Thyroid gland (tissue), 4 donors: ENCODE measurements at regions not wholly inside any gene's neighbourhood (a gene's known extent, or its start where the extent isn't known, plus 50 kb on each side); places are given as distances from the start of the nearest gene placed in this dataset.

Source experiments
- DNase-seq, 2 donors: peaks; one replicate each; pipeline ENCODE4 v3.0.0-alpha.2; 2019
- H3K27ac ChIP-seq, 3 donors: fragments of 200-600 bp; sonication (generic); 1 replicate in 2 of 3; 2 replicates in 1 of 3; pipeline ENCODE4 v1.5.1; 2016 to 2019; ENCODE audit warnings: mild to moderate bottlenecking in 1 of 3, moderate library complexity in 1 of 3
- H3K27me3 ChIP-seq: fragments of 200-600 bp; sonication (generic); one replicate; pipeline ENCODE4 v1.5.1; 2019
- H3K36me3 ChIP-seq, 2 donors: fragments of 200-600 bp; sonication (generic); one replicate each; pipeline ENCODE4 v1.5.1; 2016 to 2019
- H3K4me1 ChIP-seq, 2 donors: fragments of 200-600 bp; sonication (generic); one replicate each; pipeline ENCODE4 v1.5.1; 2017 to 2019
- H3K4me3 ChIP-seq, 3 donors: fragments of 200-600 bp; sonication (generic); replicated peaks in 1 of 3; 1 replicate in 2 of 3; 2 replicates in 1 of 3; pipeline ENCODE4 v1.5.1; 2016; ENCODE audit warnings: mild to moderate bottlenecking in 1 of 3
- H3K9me3 ChIP-seq: fragments of 200-600 bp; sonication (generic); one replicate; pipeline ENCODE4 v1.5.1; 2017
- POLR2A ChIP-seq, 2 donors: fragments of 450-650 bp; IDR thresholded peaks; one replicate each; pipeline ENCODE4 v1.6.1; 2017; ENCODE audit warnings: antibody characterized with exemption in 2 of 2, mild to moderate bottlenecking in 2 of 2, moderate library complexity in 1 of 2
- WGBS, 2 donors: methylation state at CpG; one replicate each; pipeline ENCODE4 v1.1.5; 2017; 5-methylcytosine and 5-hydroxymethylcytosine counted together
- intact Hi-C: fragments of 100-400 bp; cut with DNase I; formaldehyde crosslinking; loops from one replicate; pipeline ENCODE4 v1.15.1; 2023
- TF ChIP-seq, protein P1 (sequence below), 6 experiments: fragments of 200-600 bp in 3 of 6; fragments of 450-650 bp in 3 of 6; sonication (generic) in 3 of 6; IDR thresholded peaks; one replicate each; pipeline ENCODE4 v1.5.1; 2016 to 2019; ENCODE audit warnings: antibody characterized with exemption in 6 of 6, mild to moderate bottlenecking in 2 of 6, inconsistent platforms in 1 of 6, moderate library complexity in 1 of 6

DNA sequence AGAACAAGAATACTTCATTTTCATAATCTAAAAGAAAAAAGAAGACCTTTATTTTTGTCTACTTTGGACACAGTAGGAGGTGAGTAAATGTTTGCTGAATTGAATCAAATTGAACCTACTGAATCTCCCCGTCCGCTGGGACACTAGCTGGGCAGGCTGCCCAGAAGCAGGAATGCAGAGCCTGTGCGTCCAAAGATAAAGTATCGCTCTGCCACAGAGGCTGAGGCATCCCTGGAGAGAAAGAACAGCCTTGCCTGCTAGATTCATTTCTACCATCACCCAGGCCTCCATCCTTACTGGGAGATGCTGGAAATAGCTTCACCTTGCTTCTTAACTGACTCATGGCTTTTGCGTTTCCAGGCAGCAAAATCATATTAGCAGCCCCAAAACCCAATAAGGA lies 64.1 kb upstream of the TSPAN11 start:
- Histone ChIP-seq H3K4me3 (no peak overlapping the region), H3K36me3 (no peaks in the 10 kb centered on the region), H3K27ac (no peak overlapping the region), H3K27me3 (no peaks in the 10 kb centered on the region), H3K4me1 (no peaks in the 10 kb centered on the region), H3K9me3 (no peaks in the 10 kb centered on the region)
- intact Hi-C loops, result no loop called here
- DNase-seq, result no peak
- TF ChIP-seq, protein P1, sequence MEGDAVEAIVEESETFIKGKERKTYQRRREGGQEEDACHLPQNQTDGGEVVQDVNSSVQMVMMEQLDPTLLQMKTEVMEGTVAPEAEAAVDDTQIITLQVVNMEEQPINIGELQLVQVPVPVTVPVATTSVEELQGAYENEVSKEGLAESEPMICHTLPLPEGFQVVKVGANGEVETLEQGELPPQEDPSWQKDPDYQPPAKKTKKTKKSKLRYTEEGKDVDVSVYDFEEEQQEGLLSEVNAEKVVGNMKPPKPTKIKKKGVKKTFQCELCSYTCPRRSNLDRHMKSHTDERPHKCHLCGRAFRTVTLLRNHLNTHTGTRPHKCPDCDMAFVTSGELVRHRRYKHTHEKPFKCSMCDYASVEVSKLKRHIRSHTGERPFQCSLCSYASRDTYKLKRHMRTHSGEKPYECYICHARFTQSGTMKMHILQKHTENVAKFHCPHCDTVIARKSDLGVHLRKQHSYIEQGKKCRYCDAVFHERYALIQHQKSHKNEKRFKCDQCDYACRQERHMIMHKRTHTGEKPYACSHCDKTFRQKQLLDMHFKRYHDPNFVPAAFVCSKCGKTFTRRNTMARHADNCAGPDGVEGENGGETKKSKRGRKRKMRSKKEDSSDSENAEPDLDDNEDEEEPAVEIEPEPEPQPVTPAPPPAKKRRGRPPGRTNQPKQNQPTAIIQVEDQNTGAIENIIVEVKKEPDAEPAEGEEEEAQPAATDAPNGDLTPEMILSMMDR (IDR thresholded peaks at IDR 0.05), result no peak
- no peak for TF ChIP-seq POLR2A (IDR thresholded peaks at IDR 0.05)
- 30 to 38% methylated on average over 5 of the region's 5 CpGs for WGBS, 2 donors

DNA sequence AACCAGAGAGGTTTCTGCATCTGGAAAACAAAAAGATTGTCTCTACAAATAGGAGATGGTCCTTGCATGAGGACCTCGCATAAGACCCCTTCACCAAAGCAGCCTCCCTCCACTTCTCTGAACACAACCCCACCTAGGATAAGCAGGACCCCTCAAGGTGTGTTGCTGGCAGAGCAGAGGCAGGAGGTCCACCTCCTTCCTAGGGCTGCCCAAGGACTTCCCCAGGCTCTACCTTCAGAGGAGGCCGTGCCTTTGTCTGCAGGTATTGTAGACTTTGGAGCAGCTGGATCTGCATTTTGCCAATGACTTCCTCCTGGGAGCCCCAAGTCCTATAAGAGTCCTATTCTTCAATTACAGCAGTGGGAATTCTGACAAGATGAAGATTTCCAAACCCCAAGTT lies 67.3 kb upstream of the TSPAN11 start:
- DNase-seq, result no peak
- Histone ChIP-seq H3K9me3 (no peaks in the 10 kb centered on the region), H3K27ac (no peak overlapping the region), H3K36me3 (no peaks in the 10 kb centered on the region), H3K4me3 (no peak overlapping the region), H3K4me1 (no peaks in the 10 kb centered on the region), H3K27me3 (no peaks in the 10 kb centered on the region)
- intact Hi-C loops, result loop anchor here (10.0 kb wide), 1 partner anchor 126 kb away; no protein-coding TSS in a partner anchor
- 83 to 100% methylated on average over 2 of the region's 2 CpGs for WGBS, 2 donors
- TF ChIP-seq POLR2A (IDR thresholded peaks at IDR 0.05), result no peak
- TF ChIP-seq, protein P1 (IDR thresholded peaks at IDR 0.05), result no peak

DNA sequence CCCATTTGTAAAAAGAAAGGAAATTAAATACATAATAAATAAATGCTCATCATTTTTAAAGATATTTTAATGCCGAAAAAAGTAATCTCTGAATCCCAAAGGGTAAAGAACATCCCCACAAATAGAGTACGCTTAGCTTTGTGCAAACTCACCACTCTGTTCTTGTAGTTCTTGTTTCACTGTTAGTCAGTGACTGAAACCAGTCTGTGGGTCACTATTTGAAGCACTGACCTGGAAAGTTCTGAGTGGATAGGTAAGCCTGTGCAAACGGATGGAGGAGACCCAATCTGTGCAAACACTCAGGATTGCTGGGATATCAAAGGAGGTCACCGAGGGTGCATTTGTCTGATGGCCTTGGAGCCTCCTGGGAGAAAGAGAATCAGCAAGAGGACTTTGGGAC lies 68.1 kb upstream of the TSPAN11 start:
- Histone ChIP-seq H3K4me3 (no peak overlapping the region), H3K36me3 (no peaks in the 10 kb centered on the region), H3K27ac (no peak overlapping the region), H3K4me1 (no peaks in the 10 kb centered on the region), H3K27me3 (no peaks in the 10 kb centered on the region), H3K9me3 (no peaks in the 10 kb centered on the region)
- intact Hi-C loops, result loop anchor here (10.0 kb wide), 1 partner anchor 126 kb away; no protein-coding TSS in a partner anchor
- DNase-seq, result no peak
- TF ChIP-seq, protein P1 (IDR thresholded peaks at IDR 0.05), result no peak
- TF ChIP-seq POLR2A (IDR thresholded peaks at IDR 0.05), result no peak
- 54 to 60% methylated on average over 4 of the region's 4 CpGs for WGBS, 2 donors

DNA sequence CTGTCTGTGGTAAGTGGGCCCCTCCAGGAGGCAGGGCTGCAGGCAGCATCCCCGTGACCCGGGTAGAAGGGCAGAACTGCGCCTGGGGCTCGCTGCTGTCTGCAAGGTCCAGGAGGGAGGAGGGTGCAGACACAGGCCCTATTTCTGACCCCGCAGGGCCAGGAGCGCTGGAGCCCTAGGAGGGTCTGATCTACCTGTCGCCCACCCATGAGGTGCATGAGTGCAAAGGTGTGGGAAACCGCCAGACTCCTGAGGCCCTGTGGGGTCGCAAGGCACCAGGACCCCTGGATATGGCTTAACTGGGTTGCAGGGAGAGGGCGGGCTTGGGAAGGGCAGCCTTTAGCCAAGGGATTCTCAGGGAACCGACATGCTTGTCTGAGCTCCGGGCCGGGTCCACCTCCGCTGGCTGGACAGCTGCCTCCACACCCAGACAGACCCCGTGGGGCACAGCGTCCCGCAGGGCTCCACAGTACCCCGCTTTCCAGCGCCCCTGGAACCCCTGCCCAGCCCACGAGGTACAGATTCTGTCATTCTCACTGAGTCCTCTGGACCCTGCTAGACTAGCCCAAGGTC lies 72.9 kb upstream of the TSPAN11 start:
- no peaks in the 10 kb centered on the region for H3K9me3 ChIP-seq
- no peak overlapping the region for H3K27ac ChIP-seq
- no peaks in the 10 kb centered on the region for H3K4me1 ChIP-seq
- TF ChIP-seq, protein P1 (IDR thresholded peaks at IDR 0.05), result no peak
- TF ChIP-seq POLR2A (IDR thresholded peaks at IDR 0.05), result no peak
- DNase-seq, result no peak
- intact Hi-C loops, result loop anchor here (10.0 kb wide), 1 partner anchor 131 kb away; no protein-coding TSS in a partner anchor
- H3K36me3 ChIP-seq, result no peaks in the 10 kb centered on the region
- H3K4me3 ChIP-seq, result no peak overlapping the region
- WGBS, 2 donors, result 91 to 92% methylated on average over 11 to 18 of the region's 20 CpGs
- no peaks in the 10 kb centered on the region for H3K27me3 ChIP-seq

DNA sequence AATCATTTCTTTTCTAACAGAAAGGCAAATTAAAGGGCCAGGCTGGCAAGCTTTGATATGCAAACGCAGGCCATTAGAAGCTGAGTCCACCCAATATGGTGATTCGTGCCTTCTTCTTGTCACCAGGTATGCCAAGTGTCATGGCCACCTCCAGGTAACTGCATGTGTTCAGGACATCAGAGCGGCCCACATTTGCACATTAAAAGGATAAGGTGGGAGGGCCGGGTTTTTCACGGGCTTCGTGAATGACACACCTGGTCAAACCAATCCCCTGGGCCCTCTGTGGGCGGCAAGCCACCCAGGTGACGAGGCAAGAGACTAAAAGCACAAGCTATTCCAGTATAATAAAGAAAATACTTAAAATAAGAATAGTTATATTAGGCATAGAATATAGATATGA lies 75.9 kb upstream of the TSPAN11 start:
- H3K4me1 ChIP-seq, result no peaks in the 10 kb centered on the region
- H3K9me3 ChIP-seq, result no peaks in the 10 kb centered on the region
- no peak overlapping the region for H3K4me3 ChIP-seq
- H3K27me3 ChIP-seq, result no peaks in the 10 kb centered on the region
- H3K27ac ChIP-seq, result no peak overlapping the region
- 38 to 50% methylated on average over 8 of the region's 8 CpGs for WGBS, 2 donors
- TF ChIP-seq, protein P1 (IDR thresholded peaks at IDR 0.05), result no peak
- TF ChIP-seq POLR2A (IDR thresholded peaks at IDR 0.05), result no peak
- peak in 1 of 2 donors; percentile 7 for DNase-seq
- intact Hi-C loops, result loop anchor here (10.0 kb wide), 1 partner anchor 134 kb away; no protein-coding TSS in a partner anchor
- no peaks in the 10 kb centered on the region for H3K36me3 ChIP-seq
